Mesothelial cell of epicardium (in vitro differentiated cells): ENCODE measurements at regions not wholly inside any gene's neighbourhood (a gene's known extent, or its start where the extent isn't known, plus 50 kb on each side); places are given as distances from the start of the nearest gene placed in this dataset.

ENCODE experiments used
- DNase-seq, 2 experiments: peaks; one replicate each; pipeline ENCODE4 v3.0.0; 2021; ENCODE audit warnings: low spot score in 2 of 2; ENCODE audit not compliant: unreplicated experiment in 2 of 2
- H3K27ac Mint-ChIP-seq: 2 replicates; pipeline ENCODE4 v1.8.0; 2021; ENCODE audit warnings: mixed read lengths
- H3K27me3 Mint-ChIP-seq: 2 replicates; pipeline ENCODE4 v1.8.0; 2021; ENCODE audit warnings: low read depth, mixed read lengths
- H3K36me3 Mint-ChIP-seq: 2 replicates; pipeline ENCODE4 v1.8.0; 2021; ENCODE audit warnings: mixed read lengths
- H3K4me1 Mint-ChIP-seq: 2 replicates; pipeline ENCODE4 v1.8.0; 2021; ENCODE audit warnings: mixed read lengths
- H3K4me3 Mint-ChIP-seq: 2 replicates; pipeline ENCODE4 v1.8.0; 2021; ENCODE audit warnings: mild to moderate bottlenecking, moderate library complexity, mixed read lengths
- H3K9me3 Mint-ChIP-seq: 2 replicates; pipeline ENCODE4 v1.8.0; 2021; ENCODE audit warnings: mixed read lengths
- CTCF ChIP-seq: fragments of 200-600 bp; sonication (generic); IDR thresholded peaks from one replicate; pipeline ENCODE4 v1.5.0; 2021; ENCODE audit warnings: antibody characterized with exemption; ENCODE audit not compliant: unreplicated experiment

GRCh38 chr11:127612607-127613006 is 612.0 kb upstream of the KIRREL3 start:
- no peak for DNase-seq
- no peaks in the 10 kb centered on the region for H3K36me3 Mint-ChIP-seq
- no peaks in the 10 kb centered on the region for H3K9me3 Mint-ChIP-seq
- peaks cover 10% of the 10 kb centered on the region for H3K4me1 Mint-ChIP-seq
- no peak overlapping the region for H3K4me3 Mint-ChIP-seq
- peaks cover 8% of the 10 kb centered on the region for H3K27me3 Mint-ChIP-seq
- no peak overlapping the region for H3K27ac Mint-ChIP-seq
- no peak for TF ChIP-seq CTCF

GRCh38 chr11:127609025-127609773 is 608.6 kb upstream of the KIRREL3 start:
- Mint-ChIP-seq H3K36me3 (no peaks in the 10 kb centered on the region), H3K4me1 (peaks cover 9% of the 10 kb centered on the region)

GRCh38 chr11:127607487-127608085 is 607.0 kb upstream of the KIRREL3 start:
- no peak for DNase-seq
- TF ChIP-seq CTCF: no peak
- H3K27ac Mint-ChIP-seq: no peak overlapping the region
- peaks cover 3% of the 10 kb centered on the region for H3K9me3 Mint-ChIP-seq
- H3K4me3 Mint-ChIP-seq: no peak overlapping the region
- H3K27me3 Mint-ChIP-seq: peaks cover 4% of the 10 kb centered on the region
- no peaks in the 10 kb centered on the region for H3K36me3 Mint-ChIP-seq
- peaks cover 9% of the 10 kb centered on the region for H3K4me1 Mint-ChIP-seq

More at GRCh38 chr11:127609025-127609773, 608.6 kb upstream of the KIRREL3 start:
- H3K27ac Mint-ChIP-seq: no peak overlapping the region
- DNase-seq: no peak
- peaks cover 3% of the 10 kb centered on the region for H3K9me3 Mint-ChIP-seq
- TF ChIP-seq CTCF: no peak
- H3K4me3 Mint-ChIP-seq: no peak overlapping the region
- H3K27me3 Mint-ChIP-seq: peaks cover 3% of the 10 kb centered on the region

- no peaks in the 10 kb centered on the region for H3K4me1 Mint-ChIP-seq
- peaks cover 8% of the 10 kb centered on the region for H3K27me3 Mint-ChIP-seq
- no peaks in the 10 kb centered on the region for H3K36me3 Mint-ChIP-seq
- no peak for TF ChIP-seq CTCF
- H3K4me3 Mint-ChIP-seq: no peak overlapping the region
- H3K27ac Mint-ChIP-seq: no peak overlapping the region
- H3K9me3 Mint-ChIP-seq: peaks cover 3% of the 10 kb centered on the region
- no peak for DNase-seq
Measured at GRCh38 chr11:127601578-127601977, 601.0 kb upstream of the KIRREL3 start.

- TF ChIP-seq CTCF: no peak
- H3K4me1 Mint-ChIP-seq: no peaks in the 10 kb centered on the region
- H3K27ac Mint-ChIP-seq: no peak overlapping the region
Measured at GRCh38 chr11:127600674-127601073, 600.1 kb upstream of the KIRREL3 start.

More at GRCh38 chr11:127600674-127601073, 600.1 kb upstream of the KIRREL3 start:
- Mint-ChIP-seq H3K4me3 (no peak overlapping the region), H3K36me3 (no peaks in the 10 kb centered on the region), H3K27me3 (peaks cover 8% of the 10 kb centered on the region), H3K9me3 (peaks cover 3% of the 10 kb centered on the region)
- no peak for DNase-seq
